Sigmoid colon (tissue), 6 donors: ENCODE measurements at regions not wholly inside any gene's neighbourhood (a gene's known extent, or its start where the extent isn't known, plus 50 kb on each side); places are given as distances from the start of the nearest gene placed in this dataset.

Experiments used
- DNase-seq: peaks from one replicate; pipeline ENCODE4 v3.0.0-alpha.2; 2019
- H3K27ac ChIP-seq, 4 donors: fragments of 200-600 bp; sonication (generic); one replicate each; pipeline ENCODE4 v1.5.1; 2016 to 2019; ENCODE audit warnings: mild to moderate bottlenecking in 1 of 4
- H3K27me3 ChIP-seq, 3 donors: fragments of 200-600 bp; sonication (generic); one replicate each; pipeline ENCODE4 v1.5.1; 2019; ENCODE audit warnings: mild to moderate bottlenecking in 1 of 3
- H3K36me3 ChIP-seq, 4 donors: fragments of 200-600 bp; sonication (generic); one replicate each; pipeline ENCODE4 v1.5.1; 2016 to 2019
- H3K4me1 ChIP-seq, 4 donors: fragments of 200-600 bp; sonication (generic); one replicate each; pipeline ENCODE4 v1.5.1; 2017 to 2019
- H3K4me3 ChIP-seq, 4 donors: fragments of 200-600 bp; sonication (generic); one replicate each; pipeline ENCODE4 v1.5.1; 2017 to 2019; ENCODE audit warnings: mild to moderate bottlenecking in 2 of 4, moderate library complexity in 1 of 4
- H3K9me3 ChIP-seq, 4 donors: fragments of 200-600 bp in 3 of 4; sonication (generic) in 3 of 4; one replicate each; pipeline versions ENCODE4 v1.5.1 to v1.6.1; 2013 to 2019
- CTCF ChIP-seq, 4 experiments: fragments of 450-650 bp in 3 of 4; fragments of 200-600 bp in 1 of 4; IDR thresholded peaks; one replicate each; pipeline ENCODE4 v1.5.1; 2016 to 2019; ENCODE audit warnings: antibody characterized with exemption in 4 of 4, mild to moderate bottlenecking in 3 of 4, moderate library complexity in 2 of 4
- EP300 ChIP-seq, 4 donors: sonication (generic); formaldehyde crosslinking; IDR thresholded peaks; one replicate each; pipeline ENCODE4 v1.6.1; 2017; ENCODE audit warnings: antibody characterized with exemption in 4 of 4
- POLR2A ChIP-seq, 2 donors: fragments of 450-650 bp; IDR thresholded peaks; one replicate each; pipeline ENCODE4 v1.6.1; 2016; ENCODE audit warnings: antibody characterized with exemption in 2 of 2, mild to moderate bottlenecking in 2 of 2, moderate library complexity in 2 of 2
- POLR2AphosphoS5 ChIP-seq, 4 donors: sonication (generic); formaldehyde crosslinking; IDR thresholded peaks; one replicate each; pipeline ENCODE4 v1.6.1; 2017; ENCODE audit warnings: antibody characterized with exemption in 4 of 4
- WGBS, 2 donors: extraction: QIAGEN DNeasy Blood & Tissue Kit; methylation state at CpG; one replicate each; pipeline ENCODE4 v1.1.7; 2013; 5-methylcytosine and 5-hydroxymethylcytosine counted together
- intact Hi-C: fragments of 100-400 bp; cut with DNase I; formaldehyde crosslinking; loops from one replicate; pipeline ENCODE4 v1.15.1; 2023
- donor health status: healthy with polysubstance abuse.
- donor health status: healthy.

- Histone ChIP-seq H3K36me3 (no peaks in the 10 kb centered on the region), H3K27ac (no peak overlapping the region), H3K4me3 (no peak overlapping the region), H3K4me1 (no peaks in the 10 kb centered on the region), H3K27me3 (no peaks in the 10 kb centered on the region), H3K9me3 (no peaks in the 10 kb centered on the region)
- 77 to 86% methylated on average over 18 of the region's 18 CpGs for WGBS, 2 donors
- DNase-seq = no peak
- intact Hi-C loops = no loop called here
- TF ChIP-seq EP300 (IDR thresholded peaks at IDR 0.05) = no peak
- no peak for TF ChIP-seq CTCF (IDR thresholded peaks at IDR 0.05)
- no peak for TF ChIP-seq POLR2A (IDR thresholded peaks at IDR 0.05)
- TF ChIP-seq POLR2AphosphoS5 (IDR thresholded peaks at IDR 0.05) = no peak
Measured at GRCh38 chr2:128406736-128407554, 88.3 kb upstream of the HS6ST1 start.

- H3K4me1 ChIP-seq = no peaks in the 10 kb centered on the region
- no peaks in the 10 kb centered on the region for H3K36me3 ChIP-seq
- no peak overlapping the region for H3K4me3 ChIP-seq
- DNase-seq = no peak
- intact Hi-C loops = no loop called here
- no peaks in the 10 kb centered on the region for H3K27me3 ChIP-seq
- TF ChIP-seq POLR2A (IDR thresholded peaks at IDR 0.05) (no peak), CTCF (IDR thresholded peaks at IDR 0.05) (no peak), POLR2AphosphoS5 (IDR thresholded peaks at IDR 0.05) (no peak), EP300 (IDR thresholded peaks at IDR 0.05) (no peak)
- 65 to 66% methylated on average over 17 of the region's 17 CpGs for WGBS, 2 donors
- H3K27ac ChIP-seq = no peak overlapping the region
- H3K9me3 ChIP-seq = no peaks in the 10 kb centered on the region
Measured at GRCh38 chr2:128408349-128409305, 90.0 kb upstream of the HS6ST1 start.

GRCh38 chr2:128409326-128410034 is 90.8 kb upstream of the HS6ST1 start:
- H3K9me3 ChIP-seq = no peaks in the 10 kb centered on the region
- DNase-seq = no peak
- H3K4me1 ChIP-seq = no peaks in the 10 kb centered on the region
- WGBS, 2 donors = 77 to 83% methylated on average over 9 of the region's 9 CpGs
- H3K4me3 ChIP-seq = no peak overlapping the region
- no peak overlapping the region for H3K27ac ChIP-seq
- no peaks in the 10 kb centered on the region for H3K36me3 ChIP-seq
- TF ChIP-seq POLR2A (IDR thresholded peaks at IDR 0.05) (no peak), EP300 (IDR thresholded peaks at IDR 0.05) (no peak), CTCF (IDR thresholded peaks at IDR 0.05) (no peak), POLR2AphosphoS5 (IDR thresholded peaks at IDR 0.05) (no peak)
- no peaks in the 10 kb centered on the region for H3K27me3 ChIP-seq
- intact Hi-C loops = no loop called here

GRCh38 chr2:128410035-128410757 is 91.5 kb upstream of the HS6ST1 start:
- DNase-seq = no peak
- no peaks in the 10 kb centered on the region for H3K4me1 ChIP-seq
- TF ChIP-seq POLR2AphosphoS5 (IDR thresholded peaks at IDR 0.05) (no peak), POLR2A (IDR thresholded peaks at IDR 0.05) (no peak)
- H3K27ac ChIP-seq = no peak overlapping the region
- no peaks in the 10 kb centered on the region for H3K9me3 ChIP-seq
- intact Hi-C loops = no loop called here
- H3K36me3 ChIP-seq = no peaks in the 10 kb centered on the region
- WGBS, 2 donors = 86 to 90% methylated on average over 10 of the region's 10 CpGs
- H3K27me3 ChIP-seq = no peaks in the 10 kb centered on the region
- no peak overlapping the region for H3K4me3 ChIP-seq
